Neuronal stem cell (in vitro differentiated cells): ENCODE measurements at regions not wholly inside any gene's neighbourhood (a gene's known extent, or its start where the extent isn't known, plus 50 kb on each side); places are given as distances from the start of the nearest gene placed in this dataset.
"Not testable (repeated sequence)": the region's sequence is repeated elsewhere in the genome, so short reads cannot be mapped to it uniquely, and the experiment has no call there.

Source experiments
- DNase-seq: peaks from one replicate; pipeline ENCODE4 v3.0.0-alpha.2; 2013; ENCODE audit warnings: low spot score
- H2AFZ ChIP-seq: one replicate; pipeline ENCODE4 v1.6.1; 2013; ENCODE audit warnings: mild to moderate bottlenecking, low read length, inconsistent platforms
- H2AK5ac ChIP-seq: 2 replicates; pipeline ENCODE4 v1.6.1; 2013; ENCODE audit warnings: low read depth, mild to moderate bottlenecking, inconsistent platforms, low read length, moderate library complexity, mixed read lengths
- H2BK120ac ChIP-seq: 2 replicates; pipeline ENCODE4 v1.6.1; 2013; ENCODE audit warnings: low read depth, mild to moderate bottlenecking, inconsistent platforms, low read length, moderate library complexity, mixed read lengths
- H2BK12ac ChIP-seq: one replicate; pipeline ENCODE4 v1.6.1; 2013; ENCODE audit warnings: low read length, inconsistent platforms
- H2BK15ac ChIP-seq: 2 replicates; pipeline ENCODE4 v1.6.1; 2013; ENCODE audit warnings: mild to moderate bottlenecking, low read length, inconsistent platforms, mixed read lengths
- H2BK5ac ChIP-seq: one replicate; pipeline ENCODE4 v1.6.1; 2013; ENCODE audit warnings: inconsistent platforms, mild to moderate bottlenecking, low read length, moderate library complexity
- H3K14ac ChIP-seq: one replicate; pipeline ENCODE4 v1.6.1; 2013; ENCODE audit warnings: low read length, inconsistent platforms
- H3K18ac ChIP-seq: 2 replicates; pipeline ENCODE4 v1.6.1; 2013; ENCODE audit warnings: low read length, inconsistent platforms
- H3K23ac ChIP-seq: 2 replicates; pipeline ENCODE4 v1.6.1; 2013; ENCODE audit warnings: low read depth, mild to moderate bottlenecking, mixed read lengths, low read length, inconsistent platforms; ENCODE audit not compliant: poor library complexity
- H3K27ac ChIP-seq: replicated peaks from 3 replicates; pipeline ENCODE4 v1.5.1; 2013; ENCODE audit warnings: low read length, inconsistent platforms
- H3K27me3 ChIP-seq, 3 experiments: 2 replicates each; pipeline ENCODE4 v1.6.1; 2013; ENCODE audit warnings: low read length in 3 of 3, mild to moderate bottlenecking in 2 of 3, inconsistent platforms in 1 of 3, low read depth in 1 of 3, mixed read lengths in 1 of 3, moderate library complexity in 1 of 3; ENCODE audit not compliant: control insufficient read depth in 3 of 3, insufficient read depth in 3 of 3
- H3K36me3 ChIP-seq, 2 donors: replicated peaks in 1 of 2; 2 replicates each; pipeline ENCODE4 v1.6.1; 2013; ENCODE audit warnings: low read length in 2 of 2; ENCODE audit not compliant: control insufficient read depth in 2 of 2, insufficient read depth in 2 of 2
- H3K4ac ChIP-seq: 2 replicates; pipeline ENCODE4 v1.6.1; 2013; ENCODE audit warnings: inconsistent platforms, mild to moderate bottlenecking, low read length, moderate library complexity
- H3K4me1 ChIP-seq, 2 donors: 1 replicate in 1 of 2; 2 replicates in 1 of 2; pipeline ENCODE4 v1.6.1; 2013; ENCODE audit warnings: low read length in 2 of 2, low read depth in 1 of 2; ENCODE audit not compliant: control insufficient read depth in 2 of 2, insufficient read depth in 1 of 2
- H3K4me2 ChIP-seq: one replicate; pipeline ENCODE4 v1.6.1; 2013; ENCODE audit warnings: mild to moderate bottlenecking, low read length, inconsistent platforms; ENCODE audit not compliant: insufficient read depth, poor library complexity, severe bottlenecking
- H3K4me3 ChIP-seq, 2 donors: 2 replicates each; pipeline ENCODE4 v1.5.1; 2013; ENCODE audit warnings: low read length in 2 of 2, mild to moderate bottlenecking in 2 of 2, inconsistent platforms in 1 of 2, moderate library complexity in 1 of 2
- H3K79me1 ChIP-seq: one replicate; pipeline ENCODE4 v1.6.1; 2013; ENCODE audit warnings: low read depth, mild to moderate bottlenecking, inconsistent platforms, low read length, moderate library complexity
- H3K9ac ChIP-seq: one replicate; pipeline ENCODE4 v1.6.1; 2013; ENCODE audit warnings: mild to moderate bottlenecking, low read depth, low read length, inconsistent platforms; ENCODE audit not compliant: poor library complexity
- H3K9me3 ChIP-seq, 2 donors: replicated peaks in 1 of 2; 2 replicates each; pipeline versions ENCODE3 to v1.6.1; 2013; ENCODE audit warnings: low read length in 2 of 2, mild to moderate bottlenecking in 2 of 2, inconsistent platforms in 1 of 2, low read depth in 1 of 2, mixed read lengths in 1 of 2, moderate library complexity in 1 of 2; ENCODE audit not compliant: control insufficient read depth in 2 of 2, insufficient read depth in 1 of 2
- H4K8ac ChIP-seq: one replicate; pipeline ENCODE4 v1.6.1; 2013; ENCODE audit warnings: low read depth, mild to moderate bottlenecking, inconsistent platforms, low read length, moderate library complexity
- H4K91ac ChIP-seq: one replicate; pipeline ENCODE4 v1.6.1; 2013; ENCODE audit warnings: low read length, low read depth, mild to moderate bottlenecking, inconsistent platforms; ENCODE audit not compliant: poor library complexity
- whole genome bisulfite sequencing, 2 donors: extraction: QIAGEN DNeasy Blood & Tissue Kit; methylation state at CpG; one replicate each; pipeline ENCODE4 v1.1.7; 2013; ENCODE audit warnings: missing lambda C conversion rate in 2 of 2, mixed read lengths in 1 of 2; ENCODE audit not compliant: insufficient read length in 2 of 2, insufficient replicate concordance in 1 of 2; ENCODE audit errors: extremely low coverage in 2 of 2; 5-methylcytosine and 5-hydroxymethylcytosine counted together

DNA sequence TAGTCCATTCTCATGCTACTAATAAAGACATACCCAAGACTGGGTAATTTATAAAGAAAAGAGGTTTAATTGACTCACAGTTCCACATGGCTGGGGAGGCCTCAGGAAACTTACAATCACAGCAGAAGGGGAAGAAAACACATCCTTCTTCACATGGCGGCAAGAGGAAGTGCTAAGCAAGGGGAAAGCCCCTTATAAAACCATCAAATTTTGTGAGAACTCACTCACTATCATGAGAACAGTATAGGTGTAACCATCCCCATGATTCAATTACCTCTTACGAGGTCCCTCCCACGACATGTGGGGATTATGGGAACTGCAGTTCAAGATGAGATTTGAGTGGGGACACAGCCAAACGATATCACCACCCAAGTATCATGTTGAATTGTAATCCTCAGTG is 52.7 kb upstream of the FOXO6 start:
- H3K27me3 ChIP-seq, H3K4me3 ChIP-seq, H2AFZ ChIP-seq, H3K79me1 ChIP-seq, DNase-seq, H3K27ac ChIP-seq, H2BK120ac ChIP-seq, H2BK12ac ChIP-seq, H2BK15ac ChIP-seq, H3K23ac ChIP-seq, H3K14ac ChIP-seq, H2BK5ac ChIP-seq, H3K36me3 ChIP-seq, H4K91ac ChIP-seq, H3K4me2 ChIP-seq, H3K4ac ChIP-seq, H3K4me1 ChIP-seq, H4K8ac ChIP-seq, H3K9ac ChIP-seq, H2AK5ac ChIP-seq, H3K18ac ChIP-seq, H3K9me3 ChIP-seq: not testable (repeated sequence)
- WGBS, 2 donors = no CpG with 5 or more reads among the region's 4 CpGs

DNA sequence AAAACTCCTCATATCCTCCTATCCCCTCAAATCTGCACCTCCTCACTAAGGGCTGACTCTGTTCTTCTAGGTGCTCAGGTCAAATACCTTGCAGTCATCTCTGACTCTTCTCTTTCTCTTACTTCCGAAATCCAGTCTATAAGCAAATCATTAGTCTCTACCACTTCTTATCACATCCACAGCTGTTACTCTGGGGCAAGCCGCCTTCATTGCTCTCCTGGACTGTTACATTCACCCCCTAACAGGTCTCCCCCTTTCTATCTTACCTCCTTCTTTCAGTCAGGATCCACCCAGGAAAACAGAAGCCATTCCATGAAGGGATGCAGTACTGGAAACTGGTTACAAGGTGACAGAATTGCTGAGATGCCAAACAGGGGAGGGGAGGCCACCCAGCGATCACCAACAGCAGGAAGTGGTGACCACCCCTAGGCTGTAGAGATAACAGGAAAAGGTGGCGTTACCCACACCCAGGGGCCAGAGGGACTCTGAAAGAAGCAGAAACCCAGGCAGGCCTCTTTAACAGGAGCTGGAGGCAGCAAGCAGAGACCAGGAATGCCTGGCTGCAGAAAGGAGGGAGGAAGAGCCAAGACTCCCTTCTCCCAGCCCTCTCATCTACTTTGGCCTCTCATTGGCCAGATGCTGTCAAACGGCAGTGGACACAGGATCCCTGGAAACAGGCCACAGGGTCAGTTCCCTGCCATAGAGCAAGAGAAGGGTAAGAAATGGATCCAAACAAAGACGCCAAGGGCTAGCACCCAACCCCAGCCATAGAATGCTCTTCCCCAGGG is 55.5 kb upstream of the FOXO6 start:
- H2BK5ac ChIP-seq = no peak overlapping the region
- no peak overlapping the region for H2BK120ac ChIP-seq
- H3K9ac ChIP-seq = no peak overlapping the region
- H2AFZ ChIP-seq = peak overlapping the region; percentile 63
- peaks cover 0 to 8% (median 0%) of the 10 kb centered on the region in 3 experiments for H3K27me3 ChIP-seq
- H2BK15ac ChIP-seq = peak overlapping the region; percentile 30
- no peak overlapping the region for H3K4me2 ChIP-seq
- H2BK12ac ChIP-seq = no peak overlapping the region
- H4K8ac ChIP-seq = no peak overlapping the region
- peak overlapping the region; percentile 76 for H3K18ac ChIP-seq
- peaks cover 0 to 4% of the 10 kb centered on the region in 2 donors for H3K4me1 ChIP-seq
- peak overlapping the region; percentile 57 for H3K27ac ChIP-seq
- no CpG with 5 or more reads among the region's 6 CpGs for WGBS, 2 donors
- no peak overlapping the region for H3K4me3 ChIP-seq
- H3K23ac ChIP-seq = no peak overlapping the region
- peak; percentile 41 for DNase-seq
- no peak overlapping the region for H2AK5ac ChIP-seq
- peaks cover 0 to 5% of the 10 kb centered on the region in 2 donors for H3K9me3 ChIP-seq
- H4K91ac ChIP-seq = no peak overlapping the region
- no peaks in the 10 kb centered on the region for H3K79me1 ChIP-seq
- no peaks in the 10 kb centered on the region for H3K36me3 ChIP-seq
- no peak overlapping the region for H3K4ac ChIP-seq
- no peak overlapping the region for H3K14ac ChIP-seq

DNA sequence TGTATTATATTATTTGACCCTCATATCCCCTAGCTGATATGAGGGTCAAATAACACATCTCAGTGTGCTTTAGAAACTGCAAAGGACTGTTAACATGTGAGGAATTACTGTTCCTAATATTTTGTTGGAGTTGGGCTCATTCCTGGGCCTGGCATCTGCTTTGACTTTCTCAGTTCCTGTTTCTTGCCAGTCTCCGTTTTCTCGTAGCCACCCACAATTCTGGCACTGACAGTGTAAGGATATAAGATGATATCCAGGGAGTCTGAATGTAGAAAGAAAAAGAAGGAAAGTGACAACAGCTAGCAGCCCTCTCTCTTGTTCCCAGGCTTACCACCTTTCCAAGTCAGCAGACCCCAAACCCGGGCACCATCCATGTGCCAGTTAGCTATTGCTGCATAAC is 54.4 kb upstream of the SCMH1 start:
- H3K23ac ChIP-seq = no peak overlapping the region
- no peak for DNase-seq
- H2AK5ac ChIP-seq = no peak overlapping the region
- H4K91ac ChIP-seq = no peak overlapping the region
- WGBS, 2 donors = no CpG with 5 or more reads among the region's 3 CpGs
- H2AFZ ChIP-seq = no peak overlapping the region
- peaks cover 0 to 14% (median 0%) of the 10 kb centered on the region in 3 experiments for H3K27me3 ChIP-seq
- no peak overlapping the region for H3K4me3 ChIP-seq
- no peak overlapping the region for H3K27ac ChIP-seq
- no peak overlapping the region for H3K14ac ChIP-seq
- H3K9me3 ChIP-seq = no peaks in the 10 kb centered on the region
- no peaks in the 10 kb centered on the region for H3K36me3 ChIP-seq
- no peak overlapping the region for H2BK5ac ChIP-seq
- no peak overlapping the region for H2BK15ac ChIP-seq
- H3K79me1 ChIP-seq = no peaks in the 10 kb centered on the region
- H3K18ac ChIP-seq = no peak overlapping the region
- H2BK120ac ChIP-seq = no peak overlapping the region
- no peak overlapping the region for H3K9ac ChIP-seq
- no peak overlapping the region for H4K8ac ChIP-seq
- no peaks in the 10 kb centered on the region for H3K4me1 ChIP-seq
- H2BK12ac ChIP-seq = no peak overlapping the region
- no peak overlapping the region for H3K4ac ChIP-seq
- H3K4me2 ChIP-seq = no peak overlapping the region

DNA sequence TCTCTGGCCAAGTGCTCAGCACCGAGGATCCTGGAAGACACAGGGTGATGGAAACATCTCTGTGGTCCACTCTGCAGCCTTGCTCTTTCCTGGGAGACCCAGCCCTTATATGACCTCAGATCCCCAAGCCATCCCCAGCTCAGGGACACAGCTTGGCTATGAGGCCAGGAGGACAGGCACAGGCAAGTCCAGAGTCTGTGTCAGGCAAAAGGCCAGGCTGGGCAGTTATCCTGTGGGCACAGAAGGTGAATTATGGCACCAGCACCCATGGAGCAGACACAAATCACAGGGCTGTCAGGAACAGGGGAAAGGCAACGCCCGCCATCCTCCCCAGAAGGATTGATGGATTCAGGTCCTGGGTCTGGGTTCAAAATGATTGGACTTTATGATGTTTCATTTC is 52.1 kb upstream of the SCMH1 start:
- no peak overlapping the region for H3K23ac ChIP-seq
- H3K4me1 ChIP-seq = no peaks in the 10 kb centered on the region
- no peak overlapping the region for H2AFZ ChIP-seq
- H3K14ac ChIP-seq = no peak overlapping the region
- no peak overlapping the region for H2BK5ac ChIP-seq
- H2AK5ac ChIP-seq = no peak overlapping the region
- no peaks in the 10 kb centered on the region for H3K9me3 ChIP-seq
- H3K18ac ChIP-seq = no peak overlapping the region
- peak overlapping the region; percentile 16 for H2BK12ac ChIP-seq
- peaks cover 0 to 16% (median 0%) of the 10 kb centered on the region in 3 experiments for H3K27me3 ChIP-seq
- H3K27ac ChIP-seq = no peak overlapping the region
- no CpG with 5 or more reads among the region's 3 CpGs for WGBS, 2 donors
- H3K79me1 ChIP-seq = no peaks in the 10 kb centered on the region
- no peaks in the 10 kb centered on the region for H3K36me3 ChIP-seq
- no peak overlapping the region for H2BK120ac ChIP-seq
- H3K9ac ChIP-seq = no peak overlapping the region
- no peak overlapping the region for H4K8ac ChIP-seq
- H3K4me3 ChIP-seq = no peak overlapping the region
- H4K91ac ChIP-seq = no peak overlapping the region
- no peak overlapping the region for H2BK15ac ChIP-seq
- no peak overlapping the region for H3K4me2 ChIP-seq
- DNase-seq = no peak
- H3K4ac ChIP-seq = no peak overlapping the region
